PC-3 (cell line): ENCODE measurements at regions not wholly inside any gene's neighbourhood (a gene's known extent, or its start where the extent isn't known, plus 50 kb on each side); places are given as distances from the start of the nearest gene placed in this dataset.

Experiments
- ATAC-seq: fragments of 200-7000 bp; cut with Tn5 transposase; 2 replicates; pipeline ENCODE4 v1.9.1; 2020; ENCODE audit warnings: mild to moderate bottlenecking, moderate library complexity
- BruUV-seq: library from RNA; stranded (reverse); fragments of 400-500 nt; replicated peaks from 2 replicates; lab custom pipeline; 2021; lab: Mats Ljungman, UMichigan
- CTCF ChIA-PET: fragments of 300-600 bp; sonication (Branson Sonifier 250); formaldehyde crosslinking; loops from one replicate; lab custom pipeline; 2022; ENCODE audit warnings: antibody characterized with exemption; lab: Charles Lee
- POLR2A ChIA-PET: fragments of 300-600 bp; sonication (Branson Sonifier 250); formaldehyde crosslinking; loops from one replicate; lab custom pipeline; 2022; ENCODE audit warnings: antibody characterized with exemption; ENCODE audit not compliant: unreplicated experiment; lab: Charles Lee
- DNase-seq: peaks from one replicate; pipeline ENCODE4 v3.0.0-alpha.2; 2015
- H2AFZ ChIP-seq: fragments of 300-600 bp; sonication (generic); 2 replicates; pipeline ENCODE4 v1.6.0; 2016; ENCODE audit warnings: antibody characterized with exemption, low read length
- H3F3A ChIP-seq: fragments of 300-600 bp; sonication (generic); one replicate; pipeline ENCODE4 v1.6.0; 2017; ENCODE audit warnings: antibody characterized with exemption, low read length, control low read depth, mild to moderate bottlenecking; ENCODE audit not compliant: unreplicated experiment
- H3K27ac ChIP-seq: fragments of 300-600 bp; sonication (generic); 2 replicates; pipeline ENCODE4 v1.5.1; 2016; ENCODE audit warnings: mild to moderate bottlenecking, low read length
- H3K27me3 ChIP-seq: fragments of 300-600 bp; sonication (generic); 2 replicates; pipeline ENCODE4 v1.6.1; 2016; ENCODE audit warnings: low read length, mixed read lengths
- H3K36me3 ChIP-seq: fragments of 300-600 bp; sonication (generic); 2 replicates; pipeline ENCODE4 v1.6.1; 2016; ENCODE audit warnings: low read depth, mixed run types, low read length, mixed read lengths
- H3K4me1 ChIP-seq: fragments of 300-600 bp; sonication (generic); 2 replicates; pipeline ENCODE4 v1.5.1; 2016; ENCODE audit warnings: low read length; ENCODE audit not compliant: insufficient read depth
- H3K4me2 ChIP-seq: fragments of 300-600 bp; sonication (generic); 2 replicates; pipeline ENCODE4 v1.6.0; 2016; ENCODE audit warnings: low read length
- H3K4me3 ChIP-seq: fragments of 300-600 bp; sonication (generic); 2 replicates; pipeline ENCODE4 v1.5.1; 2016; ENCODE audit warnings: mild to moderate bottlenecking, low read length, mixed read lengths
- H3K79me2 ChIP-seq: fragments of 300-600 bp; sonication (generic); 2 replicates; pipeline ENCODE4 v1.6.1; 2017; ENCODE audit warnings: low read length, mixed read lengths
- H3K9ac ChIP-seq: fragments of 300-600 bp; sonication (generic); 2 replicates; pipeline ENCODE4 v1.6.0; 2016; ENCODE audit warnings: mild to moderate bottlenecking, low read length
- H3K9me2 ChIP-seq: fragments of 300-600 bp; sonication (generic); replicated peaks from 2 replicates; pipeline ENCODE4 v1.6.1; 2016; ENCODE audit warnings: mixed run types, low read length, mixed read lengths
- H3K9me3 ChIP-seq: fragments of 300-600 bp; sonication (generic); 2 replicates; pipeline ENCODE4 v1.6.1; 2016; ENCODE audit warnings: low read length, mixed read lengths
- H4K20me1 ChIP-seq: fragments of 300-600 bp; sonication (generic); 2 replicates; pipeline ENCODE4 v1.6.1; 2016; ENCODE audit warnings: low read length, mixed read lengths
- CTCF ChIP-seq: fragments of 300-600 bp; sonication (generic); conservative IDR thresholded peaks from 2 replicates; pipeline ENCODE4 v1.5.1; 2017; ENCODE audit warnings: antibody characterized with exemption, low read depth, mild to moderate bottlenecking, low read length
- EZH2 ChIP-seq: fragments of 300-600 bp; sonication (generic); IDR thresholded peaks from one replicate; pipeline ENCODE4 v1.6.1; 2017; ENCODE audit warnings: antibody characterized with exemption, mild to moderate bottlenecking, low read length; ENCODE audit not compliant: unreplicated experiment
- EZH2phosphoT487 ChIP-seq: fragments of 300-600 bp; sonication (generic); IDR thresholded peaks from 2 replicates; pipeline ENCODE4 v1.6.1; 2018; ENCODE audit warnings: mild to moderate bottlenecking, antibody characterized with exemption, low read length, borderline replicate concordance
- intact Hi-C: fragments of 100-400 bp; cut with micrococcal nuclease; formaldehyde crosslinking; loops from 2 replicates; pipeline ENCODE4 v1.9.0; 2023

GRCh38 chr3:193962986-193963685, 172.8 kb upstream of the HES1 start:
- Histone ChIP-seq H3K27me3 (no peaks in the 10 kb centered on the region), H3K9me2 (no peaks in the 10 kb centered on the region), H4K20me1 (no peaks in the 10 kb centered on the region), H3K36me3 (no peaks in the 10 kb centered on the region), H2AFZ (no peak overlapping the region), H3K4me3 (no peak overlapping the region), H3K4me1 (peaks cover 11% of the 10 kb centered on the region), H3K27ac (no peak overlapping the region), H3K4me2 (no peak overlapping the region), H3F3A (no peaks in the 10 kb centered on the region), H3K79me2 (no peaks in the 10 kb centered on the region), H3K9ac (no peak overlapping the region), H3K9me3 (no peaks in the 10 kb centered on the region)
- BruUV-seq = no TSS peak
- DNase-seq = peak; percentile 41
- no peak for ATAC-seq
- ChIA-PET CTCF (no interaction called here), POLR2A (no interaction called here)
- TF ChIP-seq EZH2phosphoT487 (no peak), CTCF (no peak), EZH2 (no peak)
- intact Hi-C loops = no loop called here

- POLR2A ChIA-PET = no interaction called here
Observed at GRCh38 chr3:193963808-193964516, 172.0 kb upstream of the HES1 start.

More at GRCh38 chr3:193963808-193964516, 172.0 kb upstream of the HES1 start:
- Histone ChIP-seq H3K79me2 (no peaks in the 10 kb centered on the region), H4K20me1 (no peaks in the 10 kb centered on the region), H3K27ac (no peak overlapping the region), H3K4me3 (no peak overlapping the region), H3K36me3 (no peaks in the 10 kb centered on the region), H3K9me3 (no peaks in the 10 kb centered on the region), H3K4me2 (no peak overlapping the region), H2AFZ (no peak overlapping the region), H3K9me2 (no peaks in the 10 kb centered on the region), H3F3A (no peaks in the 10 kb centered on the region), H3K27me3 (no peaks in the 10 kb centered on the region), H3K9ac (no peak overlapping the region), H3K4me1 (peaks cover 11% of the 10 kb centered on the region)
- DNase-seq (no peak), ATAC-seq (no peak)
- BruUV-seq = no TSS peak
- CTCF ChIA-PET = no interaction called here
- TF ChIP-seq EZH2phosphoT487 = no peak
- TF ChIP-seq CTCF = no peak
- TF ChIP-seq EZH2 = no peak
- intact Hi-C loops = no loop called here
